Panc1 (cell line): ENCODE measurements at regions not wholly inside any gene's neighbourhood (a gene's known extent, or its start where the extent isn't known, plus 50 kb on each side); places are given as distances from the start of the nearest gene placed in this dataset.

ENCODE experiments used
- ATAC-seq: fragments of 200-7000 bp; cut with Tn5 transposase; 2 replicates; pipeline ENCODE4 v1.9.1; 2020; ENCODE audit warnings: mild to moderate bottlenecking, moderate library complexity
- BruUV-seq: library from RNA; stranded (reverse); fragments of 400-500 nt; replicated peaks from 2 replicates; lab custom pipeline; 2021; lab: Mats Ljungman, UMichigan
- CTCF ChIA-PET: fragments of 300-600 bp; sonication (Branson Sonifier 250); formaldehyde crosslinking; loops from one replicate; lab custom pipeline; 2022; ENCODE audit warnings: antibody characterized with exemption; lab: Charles Lee
- POLR2A ChIA-PET: fragments of 300-600 bp; sonication (Branson Sonifier 250); formaldehyde crosslinking; loops from one replicate; lab custom pipeline; 2022; ENCODE audit warnings: antibody characterized with exemption; lab: Charles Lee
- DNase-seq: peaks from one replicate; pipeline ENCODE4 v3.0.0-alpha.2; 2010; ENCODE audit warnings: low read depth, low spot score
- H3K27ac ChIP-seq: 2 replicates; pipeline ENCODE4 v1.5.1; 2011; ENCODE audit warnings: mild to moderate bottlenecking, low read length, inconsistent platforms
- H3K27me3 ChIP-seq: fragments of 200-500 bp; sonication (Bioruptor generic); 2 replicates; pipeline ENCODE4 v1.6.0; 2014; ENCODE audit warnings: low read length, inconsistent platforms; ENCODE audit not compliant: control insufficient read depth, insufficient read depth
- H3K36me3 ChIP-seq: fragments of 200-500 bp; sonication (Bioruptor generic); 2 replicates; pipeline ENCODE4 v1.5.1; 2014; ENCODE audit warnings: inconsistent platforms, mild to moderate bottlenecking, low read length, moderate library complexity; ENCODE audit not compliant: control insufficient read depth, insufficient read depth
- H3K4me1 ChIP-seq: 2 replicates; pipeline ENCODE4 v1.5.1; 2011; ENCODE audit warnings: inconsistent platforms, mild to moderate bottlenecking, low read length, moderate library complexity; ENCODE audit not compliant: control insufficient read depth, insufficient read depth
- H3K4me3 ChIP-seq, 2 experiments: 2 replicates each; pipeline ENCODE4 v1.5.1; 2011 to 2012; ENCODE audit warnings: low read depth in 2 of 2, low read length in 2 of 2, mild to moderate bottlenecking in 2 of 2, inconsistent platforms in 1 of 2, moderate library complexity in 1 of 2
- H3K9me3 ChIP-seq: fragments of 200-500 bp; sonication (Bioruptor generic); 2 replicates; pipeline ENCODE4 v1.5.1; 2014; ENCODE audit warnings: low read depth, mild to moderate bottlenecking, inconsistent platforms, low read length, moderate library complexity; ENCODE audit not compliant: control insufficient read depth, insufficient read depth
- POLR2AphosphoS5 ChIP-seq: IDR thresholded peaks from 2 replicates; pipeline ENCODE4 v1.6.1; 2012; ENCODE audit warnings: mild to moderate bottlenecking, low read depth, low read length, moderate library complexity
- SIN3A ChIP-seq: IDR thresholded peaks from 2 replicates; pipeline ENCODE4 v1.6.1; 2012; ENCODE audit warnings: low read depth, mild to moderate bottlenecking, low read length, moderate library complexity, borderline replicate concordance; ENCODE audit not compliant: insufficient read depth
- TCF7L2 ChIP-seq: IDR thresholded peaks from 2 replicates; pipeline ENCODE4 v1.6.1; 2011; ENCODE audit warnings: mild to moderate bottlenecking, low read depth, low read length, inconsistent platforms
- in situ Hi-C: cut with HindIII; loops from 2 replicates; pipeline ENCODE4 v1.10.0; 2016; ENCODE audit warnings: low sequenced_read_pairs, low pct_unique_long_range_greater_than_20kb
- intact Hi-C: fragments of 100-400 bp; cut with micrococcal nuclease; formaldehyde crosslinking; loops from one replicate; pipeline ENCODE4 v1.10.0; 2022; ENCODE audit not compliant: unreplicated experiment
- TF ChIP-seq, protein P1 (sequence below): fragments of 450-650 bp; IDR thresholded peaks from 2 replicates; pipeline ENCODE4 v1.5.1; 2017; ENCODE audit warnings: mild to moderate bottlenecking
- TF ChIP-seq, protein P2 (sequence below), 2 experiments: IDR thresholded peaks; 2 replicates each; pipeline ENCODE4 v1.6.1; 2011 to 2012; ENCODE audit warnings: low read depth in 2 of 2, control low read depth in 1 of 2, low read length in 1 of 2, mild to moderate bottlenecking in 1 of 2, moderate library complexity in 1 of 2; ENCODE audit not compliant: insufficient read depth in 1 of 2

DNA sequence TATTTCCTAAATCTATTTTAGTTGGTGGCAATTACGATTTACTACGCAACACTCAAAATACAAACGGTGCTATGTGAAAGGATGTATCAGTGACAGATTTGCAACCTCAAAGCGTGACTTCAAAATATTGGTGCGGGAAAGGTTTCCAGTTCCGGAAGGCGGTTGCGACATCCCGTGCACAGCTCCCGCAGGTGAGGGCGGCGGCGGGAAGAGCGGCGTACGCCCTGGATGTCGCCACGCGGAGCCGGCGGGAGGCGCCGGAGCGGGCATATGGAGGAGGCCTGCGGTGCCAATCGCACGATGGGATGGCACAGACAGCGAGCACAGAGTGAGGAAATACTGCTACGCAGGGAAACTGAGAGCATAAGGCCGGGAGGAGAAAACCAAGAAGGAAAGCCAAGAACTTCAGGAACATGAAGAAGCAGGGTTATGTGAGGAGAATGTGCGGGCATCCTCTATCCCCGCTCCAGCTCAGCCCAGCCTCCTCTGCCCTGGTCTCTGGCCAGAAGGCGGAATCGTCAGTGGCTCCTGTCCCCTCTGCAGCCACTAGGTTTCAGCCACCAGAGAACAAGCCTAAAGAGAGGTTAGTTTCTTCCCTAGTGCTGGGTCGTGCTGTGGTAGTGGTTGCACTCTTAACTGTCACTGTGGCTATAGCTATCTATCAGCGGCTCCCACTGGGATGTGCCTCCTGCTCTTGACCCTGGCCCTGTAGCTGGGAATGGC, 378.1 kb upstream of the TLE4 start:
- H3K4me3 ChIP-seq, result no peak overlapping the region
- no peaks in the 10 kb centered on the region for H3K4me1 ChIP-seq
- H3K27me3 ChIP-seq, result no peaks in the 10 kb centered on the region
- intact Hi-C loops, result no loop called here
- ATAC-seq (no peak), DNase-seq (no peak)
- TF ChIP-seq, protein P1, sequence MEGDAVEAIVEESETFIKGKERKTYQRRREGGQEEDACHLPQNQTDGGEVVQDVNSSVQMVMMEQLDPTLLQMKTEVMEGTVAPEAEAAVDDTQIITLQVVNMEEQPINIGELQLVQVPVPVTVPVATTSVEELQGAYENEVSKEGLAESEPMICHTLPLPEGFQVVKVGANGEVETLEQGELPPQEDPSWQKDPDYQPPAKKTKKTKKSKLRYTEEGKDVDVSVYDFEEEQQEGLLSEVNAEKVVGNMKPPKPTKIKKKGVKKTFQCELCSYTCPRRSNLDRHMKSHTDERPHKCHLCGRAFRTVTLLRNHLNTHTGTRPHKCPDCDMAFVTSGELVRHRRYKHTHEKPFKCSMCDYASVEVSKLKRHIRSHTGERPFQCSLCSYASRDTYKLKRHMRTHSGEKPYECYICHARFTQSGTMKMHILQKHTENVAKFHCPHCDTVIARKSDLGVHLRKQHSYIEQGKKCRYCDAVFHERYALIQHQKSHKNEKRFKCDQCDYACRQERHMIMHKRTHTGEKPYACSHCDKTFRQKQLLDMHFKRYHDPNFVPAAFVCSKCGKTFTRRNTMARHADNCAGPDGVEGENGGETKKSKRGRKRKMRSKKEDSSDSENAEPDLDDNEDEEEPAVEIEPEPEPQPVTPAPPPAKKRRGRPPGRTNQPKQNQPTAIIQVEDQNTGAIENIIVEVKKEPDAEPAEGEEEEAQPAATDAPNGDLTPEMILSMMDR, result no peak
- TF ChIP-seq SIN3A, result no peak
- no peak for TF ChIP-seq TCF7L2
- ChIA-PET CTCF (no interaction called here), POLR2A (no interaction called here)
- no peaks in the 10 kb centered on the region for H3K36me3 ChIP-seq
- no peaks in the 10 kb centered on the region for H3K9me3 ChIP-seq
- H3K27ac ChIP-seq, result no peak overlapping the region
- BruUV-seq, result no TSS peak
- in situ Hi-C loops, result no loop called here

DNA sequence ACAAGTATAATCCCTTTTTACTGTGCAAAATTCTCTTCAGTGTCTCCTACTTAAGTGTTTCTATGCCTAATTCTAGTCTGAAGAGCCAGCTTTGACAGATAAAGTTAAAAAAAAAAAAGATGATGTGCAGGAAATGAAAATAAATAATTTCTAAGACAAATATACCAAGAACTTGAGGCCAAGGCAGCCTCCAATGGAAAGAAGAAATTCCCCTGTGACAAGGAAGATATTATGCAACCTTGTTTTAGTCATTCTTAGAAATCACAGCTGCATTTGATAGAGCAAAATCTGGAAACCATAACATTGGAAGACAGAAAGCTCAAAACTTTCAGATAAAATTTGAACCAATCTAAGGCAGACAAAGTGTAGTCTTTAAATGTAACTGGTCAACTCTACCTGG, 375.9 kb upstream of the TLE4 start:
- CTCF ChIA-PET, result no interaction called here
- Histone ChIP-seq H3K4me3 (no peak overlapping the region), H3K27me3 (no peaks in the 10 kb centered on the region), H3K27ac (no peak overlapping the region), H3K4me1 (no peaks in the 10 kb centered on the region), H3K9me3 (no peaks in the 10 kb centered on the region), H3K36me3 (no peaks in the 10 kb centered on the region)
- no peak for DNase-seq
- intact Hi-C loops (no loop called here), in situ Hi-C loops (no loop called here)
- TF ChIP-seq, protein P2, sequence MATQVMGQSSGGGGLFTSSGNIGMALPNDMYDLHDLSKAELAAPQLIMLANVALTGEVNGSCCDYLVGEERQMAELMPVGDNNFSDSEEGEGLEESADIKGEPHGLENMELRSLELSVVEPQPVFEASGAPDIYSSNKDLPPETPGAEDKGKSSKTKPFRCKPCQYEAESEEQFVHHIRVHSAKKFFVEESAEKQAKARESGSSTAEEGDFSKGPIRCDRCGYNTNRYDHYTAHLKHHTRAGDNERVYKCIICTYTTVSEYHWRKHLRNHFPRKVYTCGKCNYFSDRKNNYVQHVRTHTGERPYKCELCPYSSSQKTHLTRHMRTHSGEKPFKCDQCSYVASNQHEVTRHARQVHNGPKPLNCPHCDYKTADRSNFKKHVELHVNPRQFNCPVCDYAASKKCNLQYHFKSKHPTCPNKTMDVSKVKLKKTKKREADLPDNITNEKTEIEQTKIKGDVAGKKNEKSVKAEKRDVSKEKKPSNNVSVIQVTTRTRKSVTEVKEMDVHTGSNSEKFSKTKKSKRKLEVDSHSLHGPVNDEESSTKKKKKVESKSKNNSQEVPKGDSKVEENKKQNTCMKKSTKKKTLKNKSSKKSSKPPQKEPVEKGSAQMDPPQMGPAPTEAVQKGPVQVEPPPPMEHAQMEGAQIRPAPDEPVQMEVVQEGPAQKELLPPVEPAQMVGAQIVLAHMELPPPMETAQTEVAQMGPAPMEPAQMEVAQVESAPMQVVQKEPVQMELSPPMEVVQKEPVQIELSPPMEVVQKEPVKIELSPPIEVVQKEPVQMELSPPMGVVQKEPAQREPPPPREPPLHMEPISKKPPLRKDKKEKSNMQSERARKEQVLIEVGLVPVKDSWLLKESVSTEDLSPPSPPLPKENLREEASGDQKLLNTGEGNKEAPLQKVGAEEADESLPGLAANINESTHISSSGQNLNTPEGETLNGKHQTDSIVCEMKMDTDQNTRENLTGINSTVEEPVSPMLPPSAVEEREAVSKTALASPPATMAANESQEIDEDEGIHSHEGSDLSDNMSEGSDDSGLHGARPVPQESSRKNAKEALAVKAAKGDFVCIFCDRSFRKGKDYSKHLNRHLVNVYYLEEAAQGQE (IDR thresholded peaks at IDR 0.05; ENCODE audit: insufficient read depth in 1 of 2, low read depth in 2 of 2, low read length in 1 of 2), result no peak
- TF ChIP-seq TCF7L2 (no peak), SIN3A (no peak), POLR2AphosphoS5 (no peak)
- TF ChIP-seq, protein P1, result no peak
- no TSS peak for BruUV-seq
- ATAC-seq, result no peak
- POLR2A ChIA-PET, result no interaction called here
